ENCODE measurements at regions not wholly inside any gene's neighbourhood (a gene's known extent, or its start where the extent isn't known, plus 50 kb on each side); places are given as distances from the start of the nearest gene placed in this dataset.

- DNase-seq (ENCODE audit: low read depth): no peak
Observed at GRCh38 chr2:23286031-23286757, 98.8 kb upstream of the KLHL29 start.

DNA sequence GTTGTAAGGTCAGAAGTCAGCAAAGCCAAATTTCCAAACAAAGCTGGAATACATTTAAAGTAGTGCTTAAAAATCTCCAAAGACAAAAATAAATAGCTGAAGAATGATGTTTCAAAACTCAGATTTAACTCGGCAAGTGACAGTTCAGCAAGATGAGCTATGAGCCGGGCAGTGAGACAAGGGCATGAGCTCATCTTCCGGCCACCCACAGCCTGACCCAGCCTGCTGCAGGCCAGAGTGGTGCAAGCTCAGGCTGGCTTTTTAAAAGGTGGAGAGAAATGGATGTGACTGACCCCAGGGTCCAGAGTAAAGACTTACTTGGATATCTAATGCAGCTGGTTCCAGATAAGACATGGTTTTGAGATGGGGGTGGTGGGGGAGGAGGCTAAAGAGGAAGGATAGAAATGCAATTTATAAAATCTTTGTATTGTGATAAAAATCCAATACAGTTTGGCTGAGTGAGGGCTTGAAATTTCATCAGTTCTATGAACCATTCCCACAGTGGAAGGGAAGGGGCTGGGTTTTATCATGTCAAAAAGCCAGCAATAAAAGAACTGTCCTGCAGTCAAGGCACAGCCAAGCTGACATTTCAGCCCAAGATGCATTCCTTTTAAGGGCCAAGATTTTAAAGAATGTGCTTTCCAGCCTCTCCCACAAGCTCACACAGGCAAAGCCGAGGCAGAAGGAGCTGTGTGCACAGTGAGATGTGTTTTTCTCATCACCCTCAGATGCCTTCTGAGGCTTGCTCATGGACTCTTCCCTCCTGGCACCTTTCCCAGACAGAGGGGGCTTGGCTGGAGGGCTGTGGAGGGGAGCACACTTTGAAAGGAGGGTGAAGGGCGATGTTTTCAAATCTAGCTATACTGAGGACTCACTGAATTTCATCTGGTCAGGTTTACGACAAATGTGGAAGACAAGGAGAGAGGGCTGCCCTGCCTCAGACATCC lies 97.9 kb upstream of the KLHL29 start:
- peak; percentile 26 for DNase-seq (ENCODE audit: low read depth)

GRCh38 chr2:23289671-23290070 lies 95.3 kb upstream of the KLHL29 start:
- no peak for DNase-seq (ENCODE audit: low read depth)

DNA sequence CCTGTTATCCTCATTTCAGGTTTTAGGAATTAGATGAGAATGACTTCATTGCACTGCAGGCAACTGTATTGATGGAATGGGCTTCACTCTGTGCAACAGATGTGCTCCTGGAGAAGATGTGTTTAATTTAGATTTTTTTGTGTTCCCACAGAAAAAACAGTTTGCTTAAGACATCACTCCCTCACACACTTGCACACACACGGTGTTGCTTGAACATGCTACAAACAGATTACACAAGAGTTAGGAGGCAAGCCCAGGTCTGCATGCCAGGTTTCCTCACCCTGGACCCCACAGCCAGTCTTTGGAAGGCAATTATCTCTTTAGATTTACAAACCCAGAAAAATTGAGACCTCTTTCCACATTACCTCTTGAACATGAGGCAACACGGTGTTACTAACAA lies 93.7 kb upstream of the KLHL29 start:
- no peak for DNase-seq (ENCODE audit: low read depth)

GRCh38 chr2:23292024-23292423 lies 93.0 kb upstream of the KLHL29 start:
- DNase-seq (ENCODE audit: low read depth): no peak

- peak; percentile 62 for DNase-seq (ENCODE audit: low read depth)
Observed at GRCh38 chr2:23293063-23293462, 91.9 kb upstream of the KLHL29 start.

- no peak for DNase-seq (ENCODE audit: low read depth)
Observed at GRCh38 chr2:23293731-23294130, 91.2 kb upstream of the KLHL29 start.

- DNase-seq (ENCODE audit: low read depth): no peak
Observed at GRCh38 chr2:23294238-23294637, 90.7 kb upstream of the KLHL29 start.

DNA sequence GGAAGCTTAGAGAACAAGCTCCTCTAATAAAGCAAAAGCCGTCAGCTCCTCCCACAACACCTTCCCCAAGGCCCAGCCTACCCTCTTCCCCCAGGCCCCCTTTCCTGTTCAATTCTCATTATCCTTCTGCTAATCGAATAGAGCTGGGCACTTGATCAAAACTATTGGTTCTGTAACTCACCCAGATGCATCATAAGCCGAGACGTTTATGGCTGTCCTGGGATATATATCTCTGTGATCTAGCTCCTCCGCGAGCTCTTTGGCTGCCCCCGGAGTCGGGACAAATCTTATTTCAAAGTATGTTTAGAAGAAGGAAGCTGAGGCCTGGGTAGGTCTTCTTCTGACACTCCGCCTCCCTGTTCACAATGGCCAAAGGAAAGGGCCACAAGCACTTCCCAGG lies 88.3 kb upstream of the KLHL29 start:
- no peak for DNase-seq (ENCODE audit: low read depth)

DNA sequence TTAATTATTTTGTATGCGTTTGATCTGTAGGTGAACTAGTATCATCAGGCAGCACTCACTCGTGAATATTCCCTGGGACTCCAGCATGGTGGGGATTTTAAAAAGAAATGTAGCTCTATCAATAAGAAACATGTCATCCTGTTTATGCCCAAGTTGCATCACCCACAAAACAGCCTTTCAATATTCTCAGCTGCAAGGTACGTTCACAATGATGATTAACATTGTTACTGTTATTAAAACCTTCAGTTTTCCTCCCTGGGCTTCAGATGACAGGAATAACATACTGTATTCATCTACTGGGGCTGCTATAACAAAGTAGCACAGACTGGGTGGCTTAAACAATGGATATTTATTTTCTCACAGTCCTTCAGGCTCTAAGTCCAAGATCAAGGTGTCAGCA lies 87.9 kb upstream of the KLHL29 start:
- no peak for DNase-seq (ENCODE audit: low read depth)

DNA sequence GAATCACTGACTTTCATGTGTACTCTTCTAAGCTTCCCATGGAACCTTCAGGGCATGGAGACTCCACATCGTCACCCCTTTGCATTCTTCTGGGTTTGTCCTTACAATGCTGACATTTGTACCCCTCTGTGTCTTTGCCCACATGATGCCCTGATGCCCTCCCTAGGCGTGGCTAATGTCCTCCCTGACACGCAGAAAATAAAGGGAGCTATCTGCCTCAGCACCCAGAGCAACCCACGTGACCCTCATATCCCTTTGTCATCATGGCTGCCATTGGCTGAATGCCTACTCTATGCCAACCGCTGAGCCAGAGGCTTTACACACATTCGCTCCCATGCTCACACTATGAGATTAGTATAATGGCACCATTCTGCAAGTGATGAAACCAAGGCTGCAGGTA lies 86.4 kb upstream of the KLHL29 start:
- DNase-seq (ENCODE audit: low read depth): no peak

DNA sequence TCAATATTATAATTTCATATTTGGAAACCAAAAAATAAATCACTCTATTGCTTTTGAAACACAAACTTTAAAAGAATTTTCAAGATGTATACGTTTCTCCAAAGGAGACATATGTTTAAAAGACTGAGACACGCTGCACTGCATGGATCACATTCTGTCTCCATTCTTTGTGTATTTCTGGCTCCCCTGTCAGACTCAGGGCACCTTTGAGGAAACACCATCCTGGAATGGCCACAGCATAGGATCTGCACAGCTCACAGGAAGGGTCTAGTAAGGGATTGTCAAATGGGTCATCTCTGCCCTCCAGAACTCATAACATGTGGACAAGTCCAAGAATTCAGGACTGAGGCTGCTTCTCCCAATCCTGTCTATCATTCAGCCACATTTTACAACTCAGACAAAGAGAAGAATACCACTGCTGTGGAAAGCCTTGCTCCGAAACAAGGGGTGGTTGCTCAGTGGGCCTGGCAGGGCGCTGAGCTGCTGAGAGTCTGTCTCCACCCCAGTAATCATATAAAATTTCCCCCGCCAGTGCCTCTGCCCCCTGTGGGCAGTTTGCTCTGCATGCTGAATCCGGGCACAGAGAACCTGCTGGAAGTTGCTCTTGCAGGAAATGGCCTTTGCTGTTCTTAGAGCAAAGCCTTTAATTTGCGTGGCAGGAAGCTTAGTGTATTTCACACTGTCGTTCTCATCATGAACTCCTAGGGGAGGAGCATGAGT lies 85.3 kb upstream of the KLHL29 start:
- DNase-seq (ENCODE audit: low read depth): no peak

DNA sequence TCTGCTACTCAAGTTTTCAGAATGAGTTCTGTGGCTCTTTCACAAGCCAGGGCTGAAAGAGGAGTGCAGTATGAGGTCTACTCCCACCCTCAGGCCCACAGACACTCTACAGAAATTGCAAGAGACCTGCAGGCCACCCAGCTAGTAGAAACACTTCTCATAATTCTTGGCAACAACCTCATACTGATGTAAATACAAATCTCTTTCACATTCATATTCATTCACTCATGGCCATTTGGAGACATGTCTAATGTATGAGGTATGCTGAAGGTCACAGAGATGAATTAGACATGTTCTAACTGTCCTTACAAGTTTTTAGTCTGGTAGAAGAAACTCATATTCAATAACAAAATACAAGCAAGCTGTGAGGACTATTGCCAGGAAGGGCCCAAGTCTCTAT lies 83.8 kb upstream of the KLHL29 start:
- DNase-seq (ENCODE audit: low read depth): no peak

- no peak for DNase-seq (ENCODE audit: low read depth)
Observed at GRCh38 chr2:23302591-23302990, 82.4 kb upstream of the KLHL29 start.

DNA sequence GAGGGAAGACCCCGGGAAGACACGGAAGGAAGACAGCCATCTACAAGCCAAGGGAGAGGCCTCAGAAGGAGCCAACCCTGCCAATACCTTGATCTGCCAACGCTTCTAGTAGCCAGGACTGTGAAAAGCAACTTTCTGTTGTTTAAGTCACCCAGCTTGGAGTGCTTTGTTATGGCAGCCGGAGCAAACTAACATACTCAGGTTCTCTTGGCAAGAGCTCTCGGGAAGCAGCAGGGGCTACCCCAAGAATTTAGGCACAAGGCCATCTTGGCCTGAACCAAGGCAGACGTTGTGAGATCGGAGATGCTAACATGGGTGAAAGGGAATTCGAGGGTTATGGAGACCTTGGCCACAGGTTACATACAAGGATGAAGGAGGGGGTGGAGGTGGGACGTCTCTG lies 78.6 kb upstream of the KLHL29 start:
- DNase-seq (ENCODE audit: low read depth): no peak

GRCh38 chr2:23311186-23311585 lies 73.8 kb upstream of the KLHL29 start:
- DNase-seq (ENCODE audit: low read depth): no peak

GRCh38 chr2:23312996-23313606 lies 71.9 kb upstream of the KLHL29 start:
- DNase-seq (ENCODE audit: low read depth): no peak

- DNase-seq (ENCODE audit: low read depth): no peak
Observed at GRCh38 chr2:23314687-23315086, 70.3 kb upstream of the KLHL29 start.

- no peak for DNase-seq (ENCODE audit: low read depth)
Observed at GRCh38 chr2:23320058-23320457, 64.9 kb upstream of the KLHL29 start.

- no peak for DNase-seq (ENCODE audit: low read depth)
Observed at GRCh38 chr2:23321751-23322150, 63.2 kb upstream of the KLHL29 start.

DNA sequence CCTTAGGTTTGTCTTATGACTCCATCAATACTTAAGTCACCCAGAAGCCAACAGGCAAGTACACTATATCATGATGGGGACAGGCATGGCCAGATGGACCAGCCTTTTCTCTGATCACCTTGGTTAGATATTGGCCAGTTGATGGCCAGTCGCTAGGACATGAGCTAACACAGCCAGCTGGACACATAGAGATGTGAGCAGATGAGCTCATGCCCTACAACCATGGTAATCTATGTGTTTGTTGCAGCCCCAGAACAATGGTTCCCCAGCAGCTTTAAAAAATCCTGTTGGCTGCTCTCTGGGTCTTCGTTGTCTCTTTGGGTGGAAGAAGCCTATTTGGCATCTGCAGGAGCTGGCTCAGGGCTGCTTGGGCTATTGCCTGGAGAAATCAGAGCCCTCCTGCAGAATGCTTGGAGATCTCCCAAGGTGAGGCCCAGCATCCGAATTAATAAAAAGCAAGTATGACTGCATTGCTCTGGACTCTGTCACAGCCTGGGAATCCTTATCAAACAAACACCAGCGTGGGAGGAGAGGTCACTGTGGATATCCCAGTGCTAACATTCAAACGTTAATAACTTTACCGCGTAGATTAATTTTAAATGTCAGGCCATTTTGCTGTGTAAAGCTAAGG lies 62.3 kb upstream of the KLHL29 start:
- no peak for DNase-seq (ENCODE audit: low read depth)
